OCI-LY1 (cell line): ENCODE measurements at regions not wholly inside any gene's neighbourhood (a gene's known extent, or its start where the extent isn't known, plus 50 kb on each side); places are given as distances from the start of the nearest gene placed in this dataset.

Experiments used
- H2AFZ ChIP-seq: fragments of 200-600 bp; sonication (generic), shearing (Covaris generic); 2 replicates; pipeline ENCODE4 v1.6.0; 2014; ENCODE audit warnings: antibody characterized with exemption, mild to moderate bottlenecking, low read length
- H3F3A ChIP-seq: fragments of 200-600 bp; sonication (generic), shearing (Covaris generic); 2 replicates; pipeline ENCODE4 v1.6.0; 2014; ENCODE audit warnings: mild to moderate bottlenecking, antibody characterized with exemption, low read length, moderate library complexity; ENCODE audit not compliant: insufficient read depth
- H3K27ac ChIP-seq: fragments of 200-600 bp; sonication (generic); 2 replicates; pipeline ENCODE4 v1.5.1; 2014; ENCODE audit warnings: low read length, mixed run types, mild to moderate bottlenecking, low read depth; ENCODE audit not compliant: poor library complexity, severe bottlenecking
- H3K27me3 ChIP-seq: fragments of 200-600 bp; sonication (generic); 2 replicates; pipeline ENCODE4 v1.6.0; 2014; ENCODE audit warnings: antibody characterized with exemption, mild to moderate bottlenecking, low read length, moderate library complexity; ENCODE audit not compliant: insufficient read depth
- H3K36me3 ChIP-seq: fragments of 200-600 bp; sonication (generic); 2 replicates; pipeline ENCODE4 v1.6.1; 2014; ENCODE audit warnings: mild to moderate bottlenecking, antibody characterized with exemption, low read length, moderate library complexity, mixed read lengths; ENCODE audit not compliant: insufficient read depth
- H3K4me1 ChIP-seq: fragments of 200-600 bp; sonication (generic); 2 replicates; pipeline ENCODE4 v1.5.1; 2014; ENCODE audit warnings: mild to moderate bottlenecking, low read length, moderate library complexity; ENCODE audit not compliant: insufficient read depth, severe bottlenecking
- H3K4me2 ChIP-seq: fragments of 200-600 bp; sonication (generic), shearing (Covaris generic); 2 replicates; pipeline ENCODE4 v1.6.1; 2014; ENCODE audit warnings: low read length
- H3K4me3 ChIP-seq: fragments of 200-600 bp; sonication (generic); 2 replicates; pipeline ENCODE4 v1.5.1; 2014; ENCODE audit warnings: low read length, low read depth, mild to moderate bottlenecking, mixed read lengths; ENCODE audit not compliant: poor library complexity, severe bottlenecking
- H3K79me2 ChIP-seq: fragments of 200-600 bp; shearing (Covaris generic); 2 replicates; pipeline ENCODE4 v1.6.1; 2016; ENCODE audit warnings: mixed run types, low read length, mixed read lengths; ENCODE audit not compliant: insufficient read depth
- H3K9ac ChIP-seq: fragments of 200-600 bp; sonication (generic), shearing (Covaris generic); 2 replicates; pipeline ENCODE4 v1.6.1; 2014; ENCODE audit warnings: mild to moderate bottlenecking, low read length, mixed read lengths
- H3K9me2 ChIP-seq: fragments of 200-600 bp; sonication (generic), shearing (Covaris generic); 2 replicates; pipeline ENCODE4 v1.6.1; 2014; ENCODE audit warnings: low read depth, mild to moderate bottlenecking, low read length, mixed read lengths
- H3K9me3 ChIP-seq: fragments of 200-600 bp; shearing (Covaris generic); 2 replicates; pipeline ENCODE4 v1.6.1; 2014; ENCODE audit warnings: low read length, mixed read lengths
- H4K20me1 ChIP-seq: fragments of 200-600 bp; sonication (generic), shearing (Covaris generic); 2 replicates; pipeline ENCODE4 v1.6.0; 2016; ENCODE audit warnings: mild to moderate bottlenecking, low read length; ENCODE audit not compliant: insufficient read depth
- CTCF ChIP-seq: fragments of 200-600 bp; sonication (generic), shearing (Covaris generic); IDR thresholded peaks from 2 replicates; pipeline ENCODE4 v1.5.1; 2017; ENCODE audit warnings: mild to moderate bottlenecking, antibody characterized with exemption, low read length, moderate library complexity, mixed read lengths
- EZH2 ChIP-seq: fragments of 200-600 bp; sonication (generic), shearing (Covaris generic); IDR thresholded peaks from 2 replicates; pipeline ENCODE4 v1.8.0; 2017; ENCODE audit warnings: borderline replicate concordance, mixed run types, mild to moderate bottlenecking, antibody characterized with exemption, low read length, moderate library complexity, mixed read lengths

GRCh38 chr20:7820897-7821296, 119.4 kb downstream of the HAO1 start:
- Histone ChIP-seq H3K27me3 (no peaks in the 10 kb centered on the region), H3K9me3 (no peaks in the 10 kb centered on the region), H4K20me1 (no peaks in the 10 kb centered on the region), H3K4me1 (no peaks in the 10 kb centered on the region), H3K36me3 (no peaks in the 10 kb centered on the region), H3K9me2 (no peaks in the 10 kb centered on the region), H3F3A (no peaks in the 10 kb centered on the region), H3K79me2 (no peaks in the 10 kb centered on the region), H3K27ac (no peak overlapping the region), H3K9ac (no peak overlapping the region), H2AFZ (no peak overlapping the region), H3K4me2 (no peak overlapping the region), H3K4me3 (no peak overlapping the region)
- no peak for TF ChIP-seq CTCF

GRCh38 chr20:7822772-7823171, 117.5 kb downstream of the HAO1 start:
- H3K9me2 ChIP-seq = no peaks in the 10 kb centered on the region
- TF ChIP-seq EZH2 = no peak
- TF ChIP-seq CTCF = no peak
- no peaks in the 10 kb centered on the region for H3K79me2 ChIP-seq
- H3F3A ChIP-seq = no peaks in the 10 kb centered on the region
- no peak overlapping the region for H3K9ac ChIP-seq
- no peaks in the 10 kb centered on the region for H3K9me3 ChIP-seq
- no peak overlapping the region for H3K4me2 ChIP-seq
- no peak overlapping the region for H3K27ac ChIP-seq
- no peaks in the 10 kb centered on the region for H3K27me3 ChIP-seq
- no peak overlapping the region for H3K4me3 ChIP-seq
- H2AFZ ChIP-seq = no peak overlapping the region
- no peaks in the 10 kb centered on the region for H3K4me1 ChIP-seq
- no peaks in the 10 kb centered on the region for H3K36me3 ChIP-seq
- no peaks in the 10 kb centered on the region for H4K20me1 ChIP-seq

GRCh38 chr20:7828437-7828836, 111.8 kb downstream of the HAO1 start:
- Histone ChIP-seq H3K4me3 (no peak overlapping the region), H3K36me3 (no peaks in the 10 kb centered on the region), H4K20me1 (no peaks in the 10 kb centered on the region), H2AFZ (no peak overlapping the region), H3K4me1 (no peaks in the 10 kb centered on the region), H3F3A (no peaks in the 10 kb centered on the region), H3K9me2 (no peaks in the 10 kb centered on the region), H3K9ac (no peak overlapping the region), H3K9me3 (no peaks in the 10 kb centered on the region), H3K27me3 (no peaks in the 10 kb centered on the region), H3K27ac (no peak overlapping the region), H3K4me2 (no peak overlapping the region), H3K79me2 (no peaks in the 10 kb centered on the region)
- TF ChIP-seq CTCF (no peak), EZH2 (no peak)
